ENCODE measurements at regions not wholly inside any gene's neighbourhood (a gene's known extent, or its start where the extent isn't known, plus 50 kb on each side); places are given as distances from the start of the nearest gene placed in this dataset.

DNA sequence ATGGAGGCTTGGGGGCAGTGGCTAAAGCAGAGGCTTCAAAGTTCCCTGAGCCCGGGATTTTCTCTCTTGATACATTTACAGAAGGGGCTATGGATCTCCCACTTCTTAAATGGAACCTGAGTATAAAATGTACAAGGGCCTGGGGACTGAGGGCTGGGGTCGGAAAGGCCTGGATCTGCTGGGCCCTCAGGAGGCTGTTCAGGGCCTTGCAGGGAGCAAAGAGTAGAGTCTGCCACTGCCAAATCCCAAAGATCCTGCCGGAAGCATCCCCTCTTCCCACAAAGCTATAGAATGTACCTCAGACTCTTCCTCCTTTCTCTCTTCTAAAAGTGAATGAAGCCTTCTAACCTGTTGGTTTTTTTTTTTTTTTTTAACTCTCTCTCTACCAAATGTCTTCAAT is 59.8 kb upstream of the ARHGEF3 start:
- DNase-seq = no peak
- Histone ChIP-seq H2AFZ (ENCODE audit: low read depth, low read length) (no peak overlapping the region), H3K9ac (ENCODE audit: low read depth, low read length) (no peak overlapping the region; the same call in 1 of the 2 replicates), H3K36me3 (ENCODE audit: insufficient read depth, low read length) (no peaks in the 10 kb centered on the region), H3K4me1 (ENCODE audit: insufficient read depth, low read length) (peaks cover 55% of the 10 kb centered on the region), H3K79me2 (ENCODE audit: insufficient read depth, low read length) (peaks cover 26% of the 10 kb centered on the region), H3K9me3 (ENCODE audit: insufficient read depth, low read length, severe bottlenecking) (no peaks in the 10 kb centered on the region), H3K27me3 (ENCODE audit: insufficient read depth, low read length, poor library complexity) (no peaks in the 10 kb centered on the region), H3K4me2 (ENCODE audit: insufficient read depth, low read length) (no peak overlapping the region), H3K27ac (ENCODE audit: low read length) (peak overlapping the region; percentile 67), H4K20me1 (ENCODE audit: insufficient read depth, low read length) (no peaks in the 10 kb centered on the region), H3K4me3 (ENCODE audit: low read depth in 1 of 2, low read length in 2 of 2) (no peak overlapping the region)
- TF ChIP-seq EZH2 (IDR thresholded peaks at IDR 0.05; ENCODE audit: borderline replicate concordance, low read depth, low read length, severe bottlenecking) = no peak
- no peak for ATAC-seq (ENCODE audit: insufficient read depth, low read depth)

DNA sequence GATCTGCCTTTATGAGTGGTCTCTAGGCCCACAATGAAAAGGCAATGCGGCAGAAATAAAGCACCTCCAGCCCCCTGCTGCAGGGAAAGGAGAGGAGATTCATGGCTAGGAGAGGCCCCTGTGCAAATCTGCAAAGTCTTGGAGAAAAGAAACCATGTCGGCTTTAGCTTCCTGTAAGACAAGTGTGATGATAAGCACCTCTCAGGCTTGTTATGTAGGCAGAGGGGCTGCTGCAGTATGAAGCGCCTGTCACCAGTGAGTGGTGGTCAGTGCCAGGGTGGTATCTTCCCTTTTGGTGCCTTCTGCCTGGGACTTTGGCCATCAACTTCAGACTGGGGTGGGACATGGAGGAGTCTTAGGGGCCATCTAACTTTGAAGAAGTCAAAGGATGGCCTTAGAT is 59.2 kb upstream of the ARHGEF3 start:
- H4K20me1 ChIP-seq (ENCODE audit: insufficient read depth, low read length) = no peaks in the 10 kb centered on the region
- ATAC-seq (ENCODE audit: insufficient read depth, low read depth) = no peak
- H3K9me3 ChIP-seq (ENCODE audit: insufficient read depth, low read length, severe bottlenecking) = no peaks in the 10 kb centered on the region
- DNase-seq = peak; percentile 19
- no peak overlapping the region for H3K4me3 ChIP-seq (ENCODE audit: low read depth in 1 of 2, low read length in 2 of 2)
- TF ChIP-seq, protein P1, sequence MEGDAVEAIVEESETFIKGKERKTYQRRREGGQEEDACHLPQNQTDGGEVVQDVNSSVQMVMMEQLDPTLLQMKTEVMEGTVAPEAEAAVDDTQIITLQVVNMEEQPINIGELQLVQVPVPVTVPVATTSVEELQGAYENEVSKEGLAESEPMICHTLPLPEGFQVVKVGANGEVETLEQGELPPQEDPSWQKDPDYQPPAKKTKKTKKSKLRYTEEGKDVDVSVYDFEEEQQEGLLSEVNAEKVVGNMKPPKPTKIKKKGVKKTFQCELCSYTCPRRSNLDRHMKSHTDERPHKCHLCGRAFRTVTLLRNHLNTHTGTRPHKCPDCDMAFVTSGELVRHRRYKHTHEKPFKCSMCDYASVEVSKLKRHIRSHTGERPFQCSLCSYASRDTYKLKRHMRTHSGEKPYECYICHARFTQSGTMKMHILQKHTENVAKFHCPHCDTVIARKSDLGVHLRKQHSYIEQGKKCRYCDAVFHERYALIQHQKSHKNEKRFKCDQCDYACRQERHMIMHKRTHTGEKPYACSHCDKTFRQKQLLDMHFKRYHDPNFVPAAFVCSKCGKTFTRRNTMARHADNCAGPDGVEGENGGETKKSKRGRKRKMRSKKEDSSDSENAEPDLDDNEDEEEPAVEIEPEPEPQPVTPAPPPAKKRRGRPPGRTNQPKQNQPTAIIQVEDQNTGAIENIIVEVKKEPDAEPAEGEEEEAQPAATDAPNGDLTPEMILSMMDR (IDR thresholded peaks at IDR 0.05; ENCODE audit: borderline replicate concordance, extremely low read depth, low read length, poor library complexity, severe bottlenecking) = no peak
- TF ChIP-seq EZH2 (IDR thresholded peaks at IDR 0.05; ENCODE audit: borderline replicate concordance, low read depth, low read length, severe bottlenecking) = no peak
- no peaks in the 10 kb centered on the region for H3K27me3 ChIP-seq (ENCODE audit: insufficient read depth, low read length, poor library complexity)
- no peaks in the 10 kb centered on the region for H3K36me3 ChIP-seq (ENCODE audit: insufficient read depth, low read length)
- peaks cover 29% of the 10 kb centered on the region for H3K79me2 ChIP-seq (ENCODE audit: insufficient read depth, low read length)
- H3K9ac ChIP-seq (ENCODE audit: low read depth, low read length) = peak overlapping the region; percentile 27; the same call in 1 of the 2 replicates
- H3K27ac ChIP-seq (ENCODE audit: low read length) = peak overlapping the region; percentile 67
- peaks cover 55% of the 10 kb centered on the region for H3K4me1 ChIP-seq (ENCODE audit: insufficient read depth, low read length)
- peak overlapping the region; percentile 1 for H3K4me2 ChIP-seq (ENCODE audit: insufficient read depth, low read length)
- no peak overlapping the region for H2AFZ ChIP-seq (ENCODE audit: low read depth, low read length)

- H3K27ac ChIP-seq (ENCODE audit: low read length) = peak overlapping the region; percentile 67
- peaks cover 55% of the 10 kb centered on the region for H3K4me1 ChIP-seq (ENCODE audit: insufficient read depth, low read length)
- H2AFZ ChIP-seq (ENCODE audit: low read depth, low read length) = no peak overlapping the region
- ATAC-seq (ENCODE audit: insufficient read depth, low read depth) = no peak
- no peaks in the 10 kb centered on the region for H4K20me1 ChIP-seq (ENCODE audit: insufficient read depth, low read length)
- no peak for DNase-seq
- TF ChIP-seq EZH2 (IDR thresholded peaks at IDR 0.05; ENCODE audit: borderline replicate concordance, low read depth, low read length, severe bottlenecking) = no peak
- TF ChIP-seq, protein P1 (IDR thresholded peaks at IDR 0.05; ENCODE audit: borderline replicate concordance, extremely low read depth, low read length, poor library complexity, severe bottlenecking) = no peak
- no peaks in the 10 kb centered on the region for H3K36me3 ChIP-seq (ENCODE audit: insufficient read depth, low read length)
- H3K9me3 ChIP-seq (ENCODE audit: insufficient read depth, low read length, severe bottlenecking) = no peaks in the 10 kb centered on the region
- H3K79me2 ChIP-seq (ENCODE audit: insufficient read depth, low read length) = peaks cover 32% of the 10 kb centered on the region
- no peak overlapping the region for H3K9ac ChIP-seq (ENCODE audit: low read depth, low read length)
- no peaks in the 10 kb centered on the region for H3K27me3 ChIP-seq (ENCODE audit: insufficient read depth, low read length, poor library complexity)
- H3K4me3 ChIP-seq (ENCODE audit: low read depth in 1 of 2, low read length in 2 of 2) = no peak overlapping the region
- H3K4me2 ChIP-seq (ENCODE audit: insufficient read depth, low read length) = peak overlapping the region; percentile 1; the same call in 1 of the 2 replicates
These were observed 58.6 kb upstream of the ARHGEF3 start for GRCh38 chr3:56860351-56860750.

- H3K4me1 ChIP-seq (ENCODE audit: insufficient read depth, low read length) = peaks cover 55% of the 10 kb centered on the region
- TF ChIP-seq, protein P1 (IDR thresholded peaks at IDR 0.05; ENCODE audit: borderline replicate concordance, extremely low read depth, low read length, poor library complexity, severe bottlenecking) = no peak
- TF ChIP-seq EZH2 (IDR thresholded peaks at IDR 0.05; ENCODE audit: borderline replicate concordance, low read depth, low read length, severe bottlenecking) = no peak
- no peaks in the 10 kb centered on the region for H3K27me3 ChIP-seq (ENCODE audit: insufficient read depth, low read length, poor library complexity)
- DNase-seq = peak; percentile 60
- H2AFZ ChIP-seq (ENCODE audit: low read depth, low read length) = no peak overlapping the region
- peak; percentile 88 for ATAC-seq (ENCODE audit: insufficient read depth, low read depth)
- H3K36me3 ChIP-seq (ENCODE audit: insufficient read depth, low read length) = no peaks in the 10 kb centered on the region
- peak overlapping the region; percentile 76 for H3K27ac ChIP-seq (ENCODE audit: low read length)
- no peaks in the 10 kb centered on the region for H3K9me3 ChIP-seq (ENCODE audit: insufficient read depth, low read length, severe bottlenecking)
- no peaks in the 10 kb centered on the region for H4K20me1 ChIP-seq (ENCODE audit: insufficient read depth, low read length)
- no peak overlapping the region for H3K4me3 ChIP-seq (ENCODE audit: low read depth in 1 of 2, low read length in 2 of 2)
- no peak overlapping the region; the same call in 1 of the 2 replicates for H3K9ac ChIP-seq (ENCODE audit: low read depth, low read length)
- H3K79me2 ChIP-seq (ENCODE audit: insufficient read depth, low read length) = peaks cover 37% of the 10 kb centered on the region
- no peak overlapping the region for H3K4me2 ChIP-seq (ENCODE audit: insufficient read depth, low read length)
These were observed 56.6 kb upstream of the ARHGEF3 start for GRCh38 chr3:56858331-56858730.
